GM21528 (cell line): ENCODE measurements at regions not wholly inside any gene's neighbourhood (a gene's known extent, or its start where the extent isn't known, plus 50 kb on each side); places are given as distances from the start of the nearest gene placed in this dataset.

Experiments used
- ATAC-seq: cut with Tn5 transposase; IDR thresholded peaks from one replicate; pipeline ENCODE4 v1.9.1; 2021; ENCODE audit warnings: mild to moderate bottlenecking, moderate library complexity; ENCODE audit not compliant: unreplicated experiment, low FRiP score

GRCh38 chr6:145294942-145295341, 440.4 kb downstream of the EPM2A start:
- no peak for ATAC-seq

GRCh38 chr6:145295746-145296145, 439.6 kb downstream of the EPM2A start:
- no peak for ATAC-seq

GRCh38 chr6:145305670-145306069, 429.6 kb downstream of the EPM2A start:
- ATAC-seq = no peak

GRCh38 chr6:145306489-145306888, 428.8 kb downstream of the EPM2A start:
- ATAC-seq = no peak

- no peak for ATAC-seq
These were observed 425.3 kb downstream of the EPM2A start for GRCh38 chr6:145309842-145310535.

GRCh38 chr6:145312481-145312880, 422.8 kb downstream of the EPM2A start:
- ATAC-seq = no peak

- ATAC-seq = no peak
These were observed 422.1 kb downstream of the EPM2A start for GRCh38 chr6:145313041-145313855.

- ATAC-seq = no peak
These were observed 419.2 kb downstream of the EPM2A start for GRCh38 chr6:145315982-145316600.

- no peak for ATAC-seq
These were observed 416.4 kb downstream of the EPM2A start for GRCh38 chr6:145318952-145319351.

GRCh38 chr6:145319605-145320004, 415.7 kb downstream of the EPM2A start:
- ATAC-seq = no peak

- no peak for ATAC-seq
These were observed 411.7 kb downstream of the EPM2A start for GRCh38 chr6:145323646-145324045.

GRCh38 chr6:145327586-145327985, 407.7 kb downstream of the EPM2A start:
- no peak for ATAC-seq

- ATAC-seq = no peak
These were observed 406.1 kb downstream of the EPM2A start for GRCh38 chr6:145329257-145329656.

GRCh38 chr6:145331066-145331465, 404.3 kb downstream of the EPM2A start:
- no peak for ATAC-seq

GRCh38 chr6:145332011-145332410, 403.3 kb downstream of the EPM2A start:
- ATAC-seq = no peak

GRCh38 chr6:145336119-145336518, 399.2 kb downstream of the EPM2A start:
- ATAC-seq = no peak

- no peak for ATAC-seq
These were observed 396.2 kb downstream of the EPM2A start for GRCh38 chr6:145339089-145339488.

GRCh38 chr6:145340256-145340655, 395.1 kb downstream of the EPM2A start:
- no peak for ATAC-seq

GRCh38 chr6:145345094-145345493, 390.2 kb downstream of the EPM2A start:
- no peak for ATAC-seq

GRCh38 chr6:145347216-145347615, 388.1 kb downstream of the EPM2A start:
- ATAC-seq = no peak

- peak; percentile 79 for ATAC-seq
These were observed 385.3 kb downstream of the EPM2A start for GRCh38 chr6:145349950-145350510.
